GM21360 (cell line): ENCODE measurements at regions not wholly inside any gene's neighbourhood (a gene's known extent, or its start where the extent isn't known, plus 50 kb on each side); places are given as distances from the start of the nearest gene placed in this dataset.

Experiments used
- ATAC-seq: cut with Tn5 transposase; IDR thresholded peaks from one replicate; pipeline ENCODE4 v1.9.1; 2021; ENCODE audit warnings: mild to moderate bottlenecking, moderate library complexity; ENCODE audit not compliant: unreplicated experiment

- no peak for ATAC-seq
Measured at GRCh38 chr15:39358441-39359041, 222.3 kb upstream of the THBS1 start.

GRCh38 chr15:39359771-39360170 is 221.1 kb upstream of the THBS1 start:
- no peak for ATAC-seq

GRCh38 chr15:39360452-39360851 is 220.4 kb upstream of the THBS1 start:
- ATAC-seq, result no peak

GRCh38 chr15:39361497-39361896 is 219.4 kb upstream of the THBS1 start:
- no peak for ATAC-seq

GRCh38 chr15:39362821-39363561 is 217.9 kb upstream of the THBS1 start:
- ATAC-seq, result no peak

- no peak for ATAC-seq
Measured at GRCh38 chr15:39363761-39364586, 216.9 kb upstream of the THBS1 start.

- no peak for ATAC-seq
Measured at GRCh38 chr15:39364721-39365120, 216.2 kb upstream of the THBS1 start.

GRCh38 chr15:39365161-39365560 is 215.7 kb upstream of the THBS1 start:
- no peak for ATAC-seq

GRCh38 chr15:39365873-39366272 is 215.0 kb upstream of the THBS1 start:
- no peak for ATAC-seq

GRCh38 chr15:39367596-39367995 is 213.3 kb upstream of the THBS1 start:
- no peak for ATAC-seq

GRCh38 chr15:39369768-39370167 is 211.1 kb upstream of the THBS1 start:
- no peak for ATAC-seq

GRCh38 chr15:39376371-39376909 is 204.4 kb upstream of the THBS1 start:
- no peak for ATAC-seq

GRCh38 chr15:39381517-39381916 is 199.4 kb upstream of the THBS1 start:
- no peak for ATAC-seq

- ATAC-seq, result no peak
Measured at GRCh38 chr15:39388118-39388517, 192.8 kb upstream of the THBS1 start.

- ATAC-seq, result no peak
Measured at GRCh38 chr15:39391230-39391629, 189.6 kb upstream of the THBS1 start.

- ATAC-seq, result no peak
Measured at GRCh38 chr15:39392469-39393047, 188.3 kb upstream of the THBS1 start.

GRCh38 chr15:39393575-39394335 is 187.1 kb upstream of the THBS1 start:
- ATAC-seq, result no peak

GRCh38 chr15:39394496-39394895 is 186.4 kb upstream of the THBS1 start:
- ATAC-seq, result no peak

GRCh38 chr15:39396979-39397615 is 183.8 kb upstream of the THBS1 start:
- ATAC-seq, result no peak

GRCh38 chr15:39397883-39398282 is 183.0 kb upstream of the THBS1 start:
- ATAC-seq, result no peak
